Sigmoid colon (tissue), 4 donors: ENCODE measurements at regions not wholly inside any gene's neighbourhood (a gene's known extent, or its start where the extent isn't known, plus 50 kb on each side); places are given as distances from the start of the nearest gene placed in this dataset.

Experiments
- EP300 ChIP-seq, 4 donors: sonication (generic); formaldehyde crosslinking; IDR thresholded peaks; one replicate each; pipeline ENCODE4 v1.6.1; 2017; ENCODE audit warnings: antibody characterized with exemption in 4 of 4
- POLR2A ChIP-seq, 2 donors: fragments of 450-650 bp; IDR thresholded peaks; one replicate each; pipeline ENCODE4 v1.6.1; 2016; ENCODE audit warnings: antibody characterized with exemption in 2 of 2, mild to moderate bottlenecking in 2 of 2, moderate library complexity in 2 of 2
- POLR2AphosphoS5 ChIP-seq, 4 donors: sonication (generic); formaldehyde crosslinking; IDR thresholded peaks; one replicate each; pipeline ENCODE4 v1.6.1; 2017; ENCODE audit warnings: antibody characterized with exemption in 4 of 4
- TF ChIP-seq, protein P1 (sequence below), 4 experiments: fragments of 450-650 bp in 3 of 4; fragments of 200-600 bp in 1 of 4; IDR thresholded peaks; one replicate each; pipeline ENCODE4 v1.5.1; 2016 to 2019; ENCODE audit warnings: antibody characterized with exemption in 4 of 4, mild to moderate bottlenecking in 3 of 4, moderate library complexity in 2 of 4

DNA sequence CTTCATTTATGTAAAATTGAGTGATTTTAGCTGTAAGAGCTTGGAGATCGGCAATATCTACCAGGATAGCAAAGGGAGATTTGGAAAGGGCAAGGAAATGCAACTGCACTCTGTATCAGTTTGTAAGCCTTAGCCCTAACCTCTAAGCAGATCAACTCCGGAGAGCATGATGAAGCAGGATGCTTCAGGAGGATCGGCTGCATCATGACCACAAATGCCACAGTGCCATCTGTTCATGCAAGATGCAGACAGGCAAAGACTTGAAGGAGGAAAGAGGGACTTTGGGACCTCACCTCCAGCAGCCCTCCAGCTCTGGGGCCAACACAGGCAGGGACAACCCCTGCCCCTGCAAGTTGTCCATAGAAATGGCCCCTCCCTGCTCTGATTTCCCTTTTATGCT, 377.6 kb upstream of the GATB start:
- TF ChIP-seq, protein P1, sequence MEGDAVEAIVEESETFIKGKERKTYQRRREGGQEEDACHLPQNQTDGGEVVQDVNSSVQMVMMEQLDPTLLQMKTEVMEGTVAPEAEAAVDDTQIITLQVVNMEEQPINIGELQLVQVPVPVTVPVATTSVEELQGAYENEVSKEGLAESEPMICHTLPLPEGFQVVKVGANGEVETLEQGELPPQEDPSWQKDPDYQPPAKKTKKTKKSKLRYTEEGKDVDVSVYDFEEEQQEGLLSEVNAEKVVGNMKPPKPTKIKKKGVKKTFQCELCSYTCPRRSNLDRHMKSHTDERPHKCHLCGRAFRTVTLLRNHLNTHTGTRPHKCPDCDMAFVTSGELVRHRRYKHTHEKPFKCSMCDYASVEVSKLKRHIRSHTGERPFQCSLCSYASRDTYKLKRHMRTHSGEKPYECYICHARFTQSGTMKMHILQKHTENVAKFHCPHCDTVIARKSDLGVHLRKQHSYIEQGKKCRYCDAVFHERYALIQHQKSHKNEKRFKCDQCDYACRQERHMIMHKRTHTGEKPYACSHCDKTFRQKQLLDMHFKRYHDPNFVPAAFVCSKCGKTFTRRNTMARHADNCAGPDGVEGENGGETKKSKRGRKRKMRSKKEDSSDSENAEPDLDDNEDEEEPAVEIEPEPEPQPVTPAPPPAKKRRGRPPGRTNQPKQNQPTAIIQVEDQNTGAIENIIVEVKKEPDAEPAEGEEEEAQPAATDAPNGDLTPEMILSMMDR (IDR thresholded peaks at IDR 0.05) = no peak
- TF ChIP-seq POLR2A (IDR thresholded peaks at IDR 0.05) (no peak), POLR2AphosphoS5 (IDR thresholded peaks at IDR 0.05) (no peak), EP300 (IDR thresholded peaks at IDR 0.05) (no peak)
